ENCODE measurements at regions not wholly inside any gene's neighbourhood (a gene's known extent, or its start where the extent isn't known, plus 50 kb on each side); places are given as distances from the start of the nearest gene placed in this dataset.

DNA sequence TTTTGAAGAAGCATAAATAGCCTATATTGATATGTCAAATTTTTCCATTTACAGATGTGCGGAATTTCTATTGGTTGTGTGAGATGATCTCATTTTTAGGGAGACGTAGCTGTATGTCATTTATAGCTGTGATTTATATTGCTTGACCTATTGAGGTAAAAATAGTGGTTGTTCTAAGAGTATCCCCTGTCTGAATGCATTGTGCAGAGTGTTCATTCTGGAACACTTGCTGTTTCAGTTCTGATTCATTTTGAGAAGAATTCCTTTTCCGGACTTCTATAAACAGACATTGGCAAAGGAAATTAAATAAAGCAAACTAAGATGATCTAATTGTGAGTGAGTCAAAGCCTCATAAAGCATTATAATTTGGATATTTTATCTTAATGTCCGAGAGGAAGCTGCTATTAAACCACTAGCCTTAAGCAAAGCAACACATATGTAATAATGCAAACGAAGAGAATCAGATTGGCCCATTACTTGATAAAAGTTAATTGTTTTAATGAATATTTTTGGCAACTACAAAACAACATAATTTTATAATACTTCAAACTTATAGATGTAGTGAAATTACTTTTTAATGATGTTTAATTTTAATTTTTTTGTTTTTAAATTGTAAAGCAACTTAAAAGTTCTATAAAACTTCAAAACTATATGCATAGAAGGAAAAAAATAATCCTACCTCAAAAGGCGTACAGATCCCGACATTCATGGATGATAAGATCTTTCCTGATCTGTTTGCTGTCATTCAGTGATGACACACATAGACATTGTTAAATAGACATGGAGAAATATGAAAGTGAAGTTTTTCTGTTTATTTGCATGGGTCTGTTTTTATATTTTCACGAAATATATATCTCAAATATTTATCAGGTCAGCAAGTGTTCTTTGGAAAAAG, 942.6 kb upstream of the SLC10A2 start:
- no peak for DNase-seq (ENCODE audit: extremely low spot score in 2 of 2)
- no peaks in the 10 kb centered on the region for H3K4me1 ChIP-seq
- H3K27me3 ChIP-seq = no peaks in the 10 kb centered on the region
- H3K9me3 ChIP-seq = no peaks in the 10 kb centered on the region
- TF ChIP-seq POLR2AphosphoS5 (IDR thresholded peaks at IDR 0.05; ENCODE audit: insufficient read depth in 1 of 2, low read depth in 1 of 2) (no peak), POLR2A (IDR thresholded peaks at IDR 0.05) (no peak)
- TF ChIP-seq, protein P1, sequence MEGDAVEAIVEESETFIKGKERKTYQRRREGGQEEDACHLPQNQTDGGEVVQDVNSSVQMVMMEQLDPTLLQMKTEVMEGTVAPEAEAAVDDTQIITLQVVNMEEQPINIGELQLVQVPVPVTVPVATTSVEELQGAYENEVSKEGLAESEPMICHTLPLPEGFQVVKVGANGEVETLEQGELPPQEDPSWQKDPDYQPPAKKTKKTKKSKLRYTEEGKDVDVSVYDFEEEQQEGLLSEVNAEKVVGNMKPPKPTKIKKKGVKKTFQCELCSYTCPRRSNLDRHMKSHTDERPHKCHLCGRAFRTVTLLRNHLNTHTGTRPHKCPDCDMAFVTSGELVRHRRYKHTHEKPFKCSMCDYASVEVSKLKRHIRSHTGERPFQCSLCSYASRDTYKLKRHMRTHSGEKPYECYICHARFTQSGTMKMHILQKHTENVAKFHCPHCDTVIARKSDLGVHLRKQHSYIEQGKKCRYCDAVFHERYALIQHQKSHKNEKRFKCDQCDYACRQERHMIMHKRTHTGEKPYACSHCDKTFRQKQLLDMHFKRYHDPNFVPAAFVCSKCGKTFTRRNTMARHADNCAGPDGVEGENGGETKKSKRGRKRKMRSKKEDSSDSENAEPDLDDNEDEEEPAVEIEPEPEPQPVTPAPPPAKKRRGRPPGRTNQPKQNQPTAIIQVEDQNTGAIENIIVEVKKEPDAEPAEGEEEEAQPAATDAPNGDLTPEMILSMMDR (IDR thresholded peaks at IDR 0.05) = no peak
- H3K36me3 ChIP-seq = no peaks in the 10 kb centered on the region
- H3K27ac ChIP-seq = no peak overlapping the region
- H3K4me3 ChIP-seq = no peak overlapping the region
- intact Hi-C loops (cut with DNase I) = no loop called here

DNA sequence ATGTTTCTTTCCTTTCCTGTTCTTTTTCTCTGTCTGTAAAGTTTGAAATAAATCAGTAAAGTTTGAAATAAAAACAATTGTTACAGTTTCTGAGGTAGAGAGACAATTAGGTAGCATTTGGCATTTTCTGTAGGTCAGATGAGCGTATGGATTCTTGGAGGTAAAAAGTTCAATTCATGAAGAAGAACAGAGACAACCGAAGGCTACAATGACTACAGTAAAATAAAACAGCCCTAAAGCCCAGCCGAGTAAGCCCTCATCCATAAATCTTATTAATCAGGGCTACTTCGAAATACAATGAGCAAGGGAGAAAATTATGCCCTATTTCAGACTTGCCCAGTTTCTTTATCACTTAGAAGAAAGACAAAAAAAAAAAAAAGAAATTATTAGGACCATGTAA, 941.9 kb upstream of the SLC10A2 start:
- TF ChIP-seq, protein P1 (IDR thresholded peaks at IDR 0.05) = no peak
- no peak for TF ChIP-seq POLR2AphosphoS5 (IDR thresholded peaks at IDR 0.05; ENCODE audit: insufficient read depth in 1 of 2, low read depth in 1 of 2)
- TF ChIP-seq POLR2A (IDR thresholded peaks at IDR 0.05) = no peak
- DNase-seq (ENCODE audit: extremely low spot score in 2 of 2) = no peak
- Histone ChIP-seq H3K4me3 (no peak overlapping the region), H3K4me1 (no peaks in the 10 kb centered on the region), H3K9me3 (no peaks in the 10 kb centered on the region), H3K27me3 (no peaks in the 10 kb centered on the region), H3K36me3 (no peaks in the 10 kb centered on the region), H3K27ac (no peak overlapping the region)
- intact Hi-C loops (cut with DNase I) = no loop called here

DNA sequence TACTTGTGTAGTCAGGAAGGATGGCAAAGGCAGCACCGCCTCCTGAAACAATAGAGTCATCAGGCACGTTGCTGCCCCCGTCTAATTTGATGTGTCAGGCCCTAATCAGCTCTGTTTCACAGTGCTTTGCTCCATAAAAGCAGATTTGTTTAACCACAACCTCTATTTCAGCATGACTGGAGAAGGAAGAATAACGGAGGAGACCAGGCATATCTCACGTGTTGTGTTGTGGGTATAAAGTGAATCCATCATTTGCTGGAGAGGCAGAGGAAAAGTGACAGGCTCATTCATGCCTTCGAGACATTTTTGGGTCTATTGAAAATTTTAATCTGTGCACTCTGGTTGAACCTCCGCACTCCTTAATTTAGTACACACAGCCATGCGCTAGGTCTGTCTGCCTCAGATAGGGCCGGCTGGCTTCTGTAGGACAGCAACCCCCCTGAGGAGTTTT, 940.4 kb upstream of the SLC10A2 start:
- no peak overlapping the region for H3K4me3 ChIP-seq
- TF ChIP-seq, protein P1 (IDR thresholded peaks at IDR 0.05) = no peak
- TF ChIP-seq POLR2AphosphoS5 (IDR thresholded peaks at IDR 0.05; ENCODE audit: insufficient read depth in 1 of 2, low read depth in 1 of 2) (no peak), POLR2A (IDR thresholded peaks at IDR 0.05) (no peak)
- intact Hi-C loops (cut with DNase I) = no loop called here

DNA sequence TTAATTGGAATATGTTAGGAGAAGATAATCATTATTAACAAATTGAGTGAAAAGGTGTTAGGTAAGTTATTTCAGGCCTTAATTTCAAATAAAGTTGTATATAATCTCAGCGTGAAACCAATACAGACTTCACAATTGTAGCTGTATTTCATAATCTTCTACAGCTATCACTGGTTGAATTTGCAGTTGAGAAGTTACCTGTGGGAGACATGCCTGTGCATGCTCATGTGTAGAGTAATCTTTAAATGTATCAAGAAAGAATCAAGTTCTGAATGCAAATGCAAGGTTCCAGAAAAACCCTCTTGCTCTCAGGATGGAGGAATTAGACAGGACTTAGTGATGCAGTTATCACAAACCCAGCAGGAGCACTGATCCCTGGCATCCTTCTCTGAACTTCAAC, 938.4 kb upstream of the SLC10A2 start:
- Histone ChIP-seq H3K27me3 (no peaks in the 10 kb centered on the region), H3K9me3 (no peaks in the 10 kb centered on the region), H3K4me1 (no peaks in the 10 kb centered on the region), H3K36me3 (no peaks in the 10 kb centered on the region), H3K4me3 (no peak overlapping the region), H3K27ac (no peak overlapping the region)
- DNase-seq (ENCODE audit: extremely low spot score in 2 of 2) = no peak
- TF ChIP-seq, protein P1 (IDR thresholded peaks at IDR 0.05) = no peak
- TF ChIP-seq POLR2AphosphoS5 (IDR thresholded peaks at IDR 0.05; ENCODE audit: insufficient read depth in 1 of 2, low read depth in 1 of 2) = no peak
- TF ChIP-seq POLR2A (IDR thresholded peaks at IDR 0.05) = no peak
- intact Hi-C loops (cut with DNase I) = no loop called here

More for the DNA sequence above, 940.4 kb upstream of the SLC10A2 start:
- Histone ChIP-seq H3K4me1 (no peaks in the 10 kb centered on the region), H3K9me3 (no peaks in the 10 kb centered on the region), H3K27ac (no peak overlapping the region), H3K27me3 (no peaks in the 10 kb centered on the region), H3K36me3 (no peaks in the 10 kb centered on the region)
- no peak for DNase-seq (ENCODE audit: extremely low spot score in 2 of 2)

DNA sequence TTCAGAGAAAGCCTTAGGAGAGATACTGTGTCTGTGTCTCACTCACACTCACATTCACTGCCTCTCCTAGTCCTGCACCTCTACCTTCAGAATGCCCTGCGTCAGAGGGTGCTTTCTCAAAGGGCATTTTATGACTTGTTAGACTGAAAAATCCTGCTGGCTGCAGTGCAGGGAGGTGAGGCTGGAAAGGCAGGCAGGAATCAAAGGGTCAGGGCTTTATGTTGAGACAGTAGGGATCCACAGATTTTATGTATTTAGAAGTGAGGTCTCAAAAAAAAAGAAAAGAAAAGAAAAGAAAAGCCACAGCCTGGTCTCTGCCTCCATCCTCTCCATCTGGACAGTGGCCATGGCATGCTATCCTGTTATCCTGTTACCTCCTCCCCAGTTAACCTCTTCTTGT, 936.0 kb upstream of the SLC10A2 start:
- TF ChIP-seq POLR2AphosphoS5 (IDR thresholded peaks at IDR 0.05; ENCODE audit: insufficient read depth in 1 of 2, low read depth in 1 of 2) = no peak
- TF ChIP-seq, protein P1 (IDR thresholded peaks at IDR 0.05) = no peak
- no peak for TF ChIP-seq POLR2A (IDR thresholded peaks at IDR 0.05)
- H3K4me3 ChIP-seq = no peak overlapping the region
- H3K4me1 ChIP-seq = no peaks in the 10 kb centered on the region
- H3K27me3 ChIP-seq = no peaks in the 10 kb centered on the region
- H3K36me3 ChIP-seq = no peaks in the 10 kb centered on the region
- DNase-seq (ENCODE audit: extremely low spot score in 2 of 2) = no peak
- no peaks in the 10 kb centered on the region for H3K9me3 ChIP-seq
- H3K27ac ChIP-seq = no peak overlapping the region
- intact Hi-C loops (cut with DNase I) = no loop called here

Data from vagina (tissue), 2 donors.